CD14-positive monocyte (primary cell): ENCODE measurements at regions not wholly inside any gene's neighbourhood (a gene's known extent, or its start where the extent isn't known, plus 50 kb on each side); places are given as distances from the start of the nearest gene placed in this dataset.

ENCODE experiments used
- DNase-seq, 3 donors: peaks; one replicate each; pipeline ENCODE4 v3.0.0-alpha.2; 2011 to 2022
- H2AFZ ChIP-seq: 2 replicates; pipeline ENCODE4 v1.6.0; 2012; ENCODE audit warnings: mild to moderate bottlenecking, low read depth, low read length, inconsistent platforms; ENCODE audit not compliant: insufficient read depth, poor library complexity, severe bottlenecking
- H3K27ac ChIP-seq, 2 donors: 1 replicate in 1 of 2; 2 replicates in 1 of 2; pipeline ENCODE4 v1.5.1; 2012 to 2013; ENCODE audit warnings: low read length in 2 of 2, control low read depth in 1 of 2, inconsistent platforms in 1 of 2, low read depth in 1 of 2, mild to moderate bottlenecking in 1 of 2
- H3K27me3 ChIP-seq, 2 donors: one replicate each; pipeline versions ENCODE4 v1.6.0 to v1.6.1; 2011 to 2013; ENCODE audit warnings: low read length in 2 of 2; ENCODE audit not compliant: control insufficient read depth in 2 of 2, insufficient read depth in 2 of 2
- H3K36me3 ChIP-seq, 2 donors: replicated peaks in 1 of 2; 1 replicate in 1 of 2; 2 replicates in 1 of 2; pipeline versions ENCODE4 v1.5.1 to v1.6.1; 2012 to 2013; ENCODE audit warnings: low read length in 2 of 2, control low read depth in 1 of 2, inconsistent platforms in 1 of 2, mild to moderate bottlenecking in 1 of 2; ENCODE audit not compliant: insufficient read depth in 2 of 2, control insufficient read depth in 1 of 2
- H3K4me1 ChIP-seq, 2 donors: 1 replicate in 1 of 2; 2 replicates in 1 of 2; pipeline versions ENCODE4 v1.5.1 to v1.6.1; 2012 to 2013; ENCODE audit warnings: low read length in 2 of 2, control low read depth in 1 of 2, inconsistent platforms in 1 of 2, mild to moderate bottlenecking in 1 of 2, moderate library complexity in 1 of 2; ENCODE audit not compliant: insufficient read depth in 2 of 2, control insufficient read depth in 1 of 2
- H3K4me2 ChIP-seq: replicated peaks from 2 replicates; pipeline ENCODE3; 2012; ENCODE audit warnings: low read length, moderate library complexity, mild to moderate bottlenecking; ENCODE audit not compliant: poor library complexity, severe bottlenecking; ENCODE audit errors: extremely low read depth
- H3K4me3 ChIP-seq, 3 experiments: fragments of 200-600 bp in 1 of 3; sonication (generic) in 1 of 3; replicated peaks in 1 of 3; 1 replicate in 2 of 3; 2 replicates in 1 of 3; pipeline ENCODE4 v1.5.1; 2011 to 2013; ENCODE audit warnings: low read length in 3 of 3, mild to moderate bottlenecking in 3 of 3, control low read depth in 2 of 3, low read depth in 2 of 3, inconsistent platforms in 1 of 3, moderate library complexity in 1 of 3
- H3K79me2 ChIP-seq: 2 replicates; pipeline ENCODE4 v1.6.0; 2012; ENCODE audit warnings: mild to moderate bottlenecking, control low read depth, inconsistent platforms, low read length, moderate library complexity; ENCODE audit not compliant: insufficient read depth
- H3K9ac ChIP-seq: 2 replicates; pipeline ENCODE4 v1.6.0; 2017; ENCODE audit warnings: low read length, mild to moderate bottlenecking; ENCODE audit not compliant: insufficient read depth, poor library complexity, severe bottlenecking
- H3K9me3 ChIP-seq, 2 donors: replicated peaks in 1 of 2; 1 replicate in 1 of 2; 2 replicates in 1 of 2; pipeline versions ENCODE4 v1.5.1 to v1.6.1; 2012 to 2013; ENCODE audit warnings: low read length in 2 of 2, control low read depth in 1 of 2; ENCODE audit not compliant: control insufficient read depth in 1 of 2, insufficient read depth in 1 of 2
- H4K20me1 ChIP-seq: 2 replicates; pipeline ENCODE4 v1.6.0; 2012; ENCODE audit warnings: mild to moderate bottlenecking, low read length, control low read depth, moderate library complexity; ENCODE audit not compliant: insufficient read depth
- H3K27ac Mint-ChIP-seq, 7 donors: one replicate each; pipeline ENCODE4 v1.8.0; 2020; ENCODE audit warnings: mild to moderate bottlenecking in 7 of 7, mixed read lengths in 7 of 7, moderate library complexity in 6 of 7, inconsistent platforms in 2 of 7
- H3K27me3 Mint-ChIP-seq, 3 donors: one replicate each; pipeline ENCODE4 v1.8.0; 2021 to 2022; ENCODE audit warnings: low read depth in 3 of 3, mild to moderate bottlenecking in 3 of 3, mixed read lengths in 3 of 3, moderate library complexity in 3 of 3, inconsistent platforms in 1 of 3
- H3K36me3 Mint-ChIP-seq, 2 donors: one replicate each; pipeline ENCODE4 v1.8.0; 2020; ENCODE audit warnings: mixed read lengths in 2 of 2, inconsistent platforms in 1 of 2, mild to moderate bottlenecking in 1 of 2
- H3K4me1 Mint-ChIP-seq: one replicate; pipeline ENCODE4 v1.8.0; 2020; ENCODE audit warnings: mild to moderate bottlenecking, mixed read lengths
- H3K4me3 Mint-ChIP-seq, 2 donors: one replicate each; pipeline ENCODE4 v1.8.0; 2020; ENCODE audit warnings: mild to moderate bottlenecking in 2 of 2, mixed read lengths in 2 of 2, moderate library complexity in 1 of 2
- H3K9me3 Mint-ChIP-seq, 7 donors: one replicate each; pipeline ENCODE4 v1.8.0; 2020 to 2022; ENCODE audit warnings: mixed read lengths in 7 of 7, mild to moderate bottlenecking in 6 of 7, moderate library complexity in 6 of 7, inconsistent platforms in 2 of 7
- CTCF ChIP-seq: fragments of 200-600 bp; IDR thresholded peaks from one replicate; pipeline ENCODE4 v1.8.0; 2022; ENCODE audit warnings: antibody characterized with exemption, mild to moderate bottlenecking
- WGBS: methylation state at CpG from one replicate; pipeline ENCODE4 v1.1.5; 2013; ENCODE audit warnings: missing lambda C conversion rate; ENCODE audit not compliant: insufficient coverage; 5-methylcytosine and 5-hydroxymethylcytosine counted together
- intact Hi-C, 2 donors: fragments of 100-400 bp; cut with micrococcal nuclease; formaldehyde crosslinking; loops; one replicate each; pipeline versions ENCODE4 v1.15.0 to v1.15.1; 2023

GRCh38 chr16:87040169-87041117 is 276.7 kb downstream of the C16orf95 start:
- peaks cover 0 to 2% (median 0%) of the 10 kb centered on the region in 7 donors for H3K9me3 Mint-ChIP-seq
- Histone ChIP-seq H3K4me2 (no peak overlapping the region), H3K4me1 (no peaks in the 10 kb centered on the region), H2AFZ (no peak overlapping the region), H3K4me3 (no peak overlapping the region), H3K9ac (no peak overlapping the region), H3K79me2 (no peaks in the 10 kb centered on the region), H4K20me1 (no peaks in the 10 kb centered on the region), H3K27me3 (no peaks in the 10 kb centered on the region), H3K27ac (no peak overlapping the region), H3K9me3 (no peaks in the 10 kb centered on the region), H3K36me3 (no peaks in the 10 kb centered on the region)
- H3K4me1 Mint-ChIP-seq, result peaks cover 23% of the 10 kb centered on the region
- peaks cover 8 to 23% (median 20%) of the 10 kb centered on the region in 3 donors for H3K27me3 Mint-ChIP-seq
- no peak overlapping the region for H3K27ac Mint-ChIP-seq
- WGBS, result 96% methylated on average over 13 of the region's 15 CpGs
- H3K4me3 Mint-ChIP-seq, result no peak overlapping the region
- no peak for DNase-seq
- no peak for TF ChIP-seq CTCF
- intact Hi-C loops, result no loop called here
- no peaks in the 10 kb centered on the region for H3K36me3 Mint-ChIP-seq

GRCh38 chr16:87041286-87041685 is 275.9 kb downstream of the C16orf95 start:
- 80% methylated on average over 10 of the region's 16 CpGs for WGBS
- no peak overlapping the region for H3K4me2 ChIP-seq
- H3K36me3 ChIP-seq, result no peaks in the 10 kb centered on the region
- H3K79me2 ChIP-seq, result no peaks in the 10 kb centered on the region
- H3K36me3 Mint-ChIP-seq, result no peaks in the 10 kb centered on the region
- DNase-seq, result no peak
- H3K27ac ChIP-seq, result no peak overlapping the region
- no peak overlapping the region for H2AFZ ChIP-seq
- peaks cover 8 to 23% (median 20%) of the 10 kb centered on the region in 3 donors for H3K27me3 Mint-ChIP-seq
- no peaks in the 10 kb centered on the region for H3K27me3 ChIP-seq
- H3K9me3 ChIP-seq, result no peaks in the 10 kb centered on the region
- no peaks in the 10 kb centered on the region for H4K20me1 ChIP-seq
- H3K4me1 Mint-ChIP-seq, result peaks cover 23% of the 10 kb centered on the region
- no peak overlapping the region for H3K4me3 ChIP-seq
- no peak overlapping the region for H3K27ac Mint-ChIP-seq
- H3K9me3 Mint-ChIP-seq, result peaks cover 0 to 2% (median 0%) of the 10 kb centered on the region in 7 donors
- no peak overlapping the region for H3K9ac ChIP-seq
- intact Hi-C loops, result no loop called here
- no peak for TF ChIP-seq CTCF
- H3K4me1 ChIP-seq, result no peaks in the 10 kb centered on the region
- H3K4me3 Mint-ChIP-seq, result no peak overlapping the region
